GM10266 (cell line): ENCODE measurements at regions not wholly inside any gene's neighbourhood (a gene's known extent, or its start where the extent isn't known, plus 50 kb on each side); places are given as distances from the start of the nearest gene placed in this dataset.

Experiments
- DNase-seq: peaks from one replicate; pipeline ENCODE4 v3.0.0; 2012; ENCODE audit errors: extremely low spot score
- TF ChIP-seq, protein P1 (sequence below): IDR thresholded peaks from 2 replicates; pipeline ENCODE4 v1.5.1; 2012; ENCODE audit warnings: mild to moderate bottlenecking, low read depth; ENCODE audit not compliant: control insufficient read depth, insufficient read depth; ENCODE audit errors: missing control alignments

DNA sequence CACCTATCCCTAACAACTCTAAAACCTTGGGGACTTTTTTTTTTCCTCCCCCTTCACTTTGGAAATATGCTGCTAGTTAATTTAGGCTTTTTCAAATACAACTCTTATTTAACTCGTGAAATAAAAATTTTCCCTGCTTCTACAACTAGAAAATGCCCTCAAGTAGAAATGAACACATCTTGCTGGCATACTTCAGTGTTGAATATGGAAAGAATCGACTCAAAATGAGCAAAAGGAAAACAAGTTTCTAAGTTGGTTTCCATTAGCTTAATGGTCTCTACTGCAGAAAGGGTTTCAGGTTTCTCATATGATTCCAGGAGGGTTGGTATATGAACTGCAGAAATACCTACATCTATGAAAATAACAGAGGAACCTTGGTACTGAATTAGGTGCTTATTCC lies 118.3 kb upstream of the TMTC1 start:
- TF ChIP-seq, protein P1, sequence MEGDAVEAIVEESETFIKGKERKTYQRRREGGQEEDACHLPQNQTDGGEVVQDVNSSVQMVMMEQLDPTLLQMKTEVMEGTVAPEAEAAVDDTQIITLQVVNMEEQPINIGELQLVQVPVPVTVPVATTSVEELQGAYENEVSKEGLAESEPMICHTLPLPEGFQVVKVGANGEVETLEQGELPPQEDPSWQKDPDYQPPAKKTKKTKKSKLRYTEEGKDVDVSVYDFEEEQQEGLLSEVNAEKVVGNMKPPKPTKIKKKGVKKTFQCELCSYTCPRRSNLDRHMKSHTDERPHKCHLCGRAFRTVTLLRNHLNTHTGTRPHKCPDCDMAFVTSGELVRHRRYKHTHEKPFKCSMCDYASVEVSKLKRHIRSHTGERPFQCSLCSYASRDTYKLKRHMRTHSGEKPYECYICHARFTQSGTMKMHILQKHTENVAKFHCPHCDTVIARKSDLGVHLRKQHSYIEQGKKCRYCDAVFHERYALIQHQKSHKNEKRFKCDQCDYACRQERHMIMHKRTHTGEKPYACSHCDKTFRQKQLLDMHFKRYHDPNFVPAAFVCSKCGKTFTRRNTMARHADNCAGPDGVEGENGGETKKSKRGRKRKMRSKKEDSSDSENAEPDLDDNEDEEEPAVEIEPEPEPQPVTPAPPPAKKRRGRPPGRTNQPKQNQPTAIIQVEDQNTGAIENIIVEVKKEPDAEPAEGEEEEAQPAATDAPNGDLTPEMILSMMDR, result no peak
- DNase-seq, result no peak

DNA sequence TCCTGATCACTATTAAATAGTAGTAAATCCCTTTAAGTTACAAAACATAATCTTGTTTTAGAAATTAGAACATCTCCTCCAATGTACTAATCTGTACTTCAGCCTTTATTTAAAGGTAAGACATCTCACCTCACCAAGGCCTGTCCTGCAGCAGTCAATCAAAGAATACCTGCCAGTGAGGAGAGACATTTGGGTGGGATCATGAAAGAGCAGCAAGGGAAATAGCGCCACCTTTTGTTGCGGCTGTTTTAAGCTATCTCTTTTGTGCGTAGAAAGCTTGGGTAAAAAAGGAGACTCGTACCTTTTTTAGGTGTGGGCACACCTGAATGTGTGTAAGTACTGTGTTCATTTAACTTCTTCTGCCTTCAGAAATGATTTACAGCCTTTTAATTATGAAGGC lies 117.8 kb upstream of the TMTC1 start:
- no peak for DNase-seq
- TF ChIP-seq, protein P1, result no peak

DNA sequence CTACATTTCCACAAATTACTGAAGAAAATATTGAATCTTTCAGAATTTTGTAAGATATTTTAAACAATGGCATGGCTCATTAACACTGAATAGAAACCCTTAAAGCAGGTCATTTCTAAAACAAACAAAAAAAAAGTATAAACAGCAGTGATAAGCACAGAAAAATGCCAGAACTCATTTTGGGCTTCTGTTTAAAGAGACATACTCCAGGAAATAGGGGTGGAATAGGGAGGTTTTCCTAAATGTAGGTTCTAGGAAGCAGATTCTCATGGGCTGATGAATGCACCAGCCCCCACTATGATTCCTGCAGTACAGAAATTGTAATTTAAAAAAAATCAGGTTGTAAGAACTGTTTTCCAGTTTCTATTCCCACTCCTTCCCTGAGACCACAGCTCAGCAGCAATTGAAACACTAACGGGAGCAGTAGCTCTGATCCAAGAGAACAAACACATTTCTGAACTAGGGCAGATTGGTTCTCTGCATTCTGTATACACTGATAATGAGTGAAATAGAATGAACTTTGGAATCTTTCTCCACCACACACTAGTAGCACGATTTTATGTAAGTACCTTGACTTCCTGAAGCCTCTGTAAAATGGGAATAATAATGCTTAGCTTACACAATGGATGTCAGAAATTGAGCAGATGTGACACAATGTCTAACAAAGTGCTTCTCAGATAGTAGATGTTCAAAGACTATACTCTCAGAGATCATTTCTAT lies 115.6 kb upstream of the TMTC1 start:
- TF ChIP-seq, protein P1, result no peak
- no peak for DNase-seq

DNA sequence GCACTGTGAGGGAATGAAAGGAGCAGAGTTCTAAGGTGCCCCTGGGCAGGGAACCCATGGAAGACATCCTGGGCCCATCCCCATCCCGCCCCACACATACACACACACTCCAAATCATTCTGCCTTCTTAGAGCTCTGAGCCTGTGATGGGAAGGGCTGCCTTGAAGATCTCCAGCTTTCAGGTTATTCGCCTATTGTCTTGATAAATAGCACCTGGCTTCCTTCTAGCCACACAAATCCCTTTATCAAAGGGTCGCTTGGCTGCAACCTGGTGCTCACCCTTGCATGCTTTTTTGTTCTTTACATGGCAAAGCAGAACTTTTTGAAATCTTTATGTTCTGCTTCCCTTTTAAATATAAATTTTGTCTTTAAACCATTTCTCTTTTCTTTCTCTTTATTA lies 112.2 kb upstream of the TMTC1 start:
- TF ChIP-seq, protein P1, result no peak
- no peak for DNase-seq

DNA sequence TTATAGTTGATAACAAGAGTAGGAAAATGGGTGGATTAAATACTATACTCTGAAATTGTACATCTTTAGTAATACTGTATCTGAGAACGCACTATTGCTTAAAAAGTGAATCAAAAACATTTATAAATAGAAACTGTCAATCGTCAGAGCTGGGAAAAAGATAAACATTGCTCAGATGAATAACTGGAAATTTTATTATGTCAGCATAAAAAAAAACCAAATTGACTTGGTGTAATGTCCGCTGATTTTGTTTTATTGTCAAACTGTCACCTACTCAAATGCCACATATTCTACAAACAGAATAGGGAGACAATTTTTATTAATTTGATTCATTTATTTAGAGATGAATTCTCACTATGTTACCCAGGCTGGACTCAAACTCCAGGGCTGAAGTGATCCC lies 109.3 kb upstream of the TMTC1 start:
- TF ChIP-seq, protein P1, result no peak
- no peak for DNase-seq

DNA sequence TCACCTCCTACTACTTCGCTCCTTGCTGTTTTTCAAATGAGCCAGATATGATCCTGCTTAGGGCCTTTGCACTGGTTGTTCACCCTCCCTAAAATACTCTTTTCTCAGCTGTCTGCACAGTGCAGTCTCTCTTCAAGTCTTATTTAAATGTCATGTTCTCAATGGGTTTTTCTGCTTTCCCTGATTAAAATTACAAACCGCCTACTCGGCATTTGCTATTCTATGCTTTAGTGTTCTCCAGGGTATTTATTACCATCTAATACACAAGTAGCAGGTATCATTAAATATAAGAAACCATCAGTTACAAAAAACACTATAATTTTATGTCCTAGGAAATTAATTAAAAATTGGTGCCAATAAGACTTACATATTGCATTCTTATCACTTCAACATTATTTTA lies 108.0 kb upstream of the TMTC1 start:
- TF ChIP-seq, protein P1, result no peak
- DNase-seq, result no peak

DNA sequence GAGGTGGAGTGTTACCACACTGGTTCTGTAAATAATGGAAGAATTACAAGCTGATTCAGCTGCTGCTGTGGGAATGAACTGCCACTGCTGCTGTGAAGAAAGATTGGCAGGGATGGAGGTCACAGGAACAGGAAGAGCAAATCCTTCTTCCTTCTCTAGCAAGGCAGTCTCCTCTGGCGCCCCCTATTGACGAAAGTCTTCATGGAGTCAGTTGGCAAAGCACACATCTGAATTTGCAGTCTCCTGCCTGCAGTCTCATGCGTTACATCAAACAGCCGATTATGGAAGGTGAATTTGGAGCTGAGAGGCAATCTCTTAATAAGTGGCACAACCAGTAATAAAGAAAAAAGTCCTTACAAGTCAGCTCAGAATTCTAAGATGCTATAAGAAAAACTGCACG lies 106.0 kb upstream of the TMTC1 start:
- no peak for DNase-seq
- TF ChIP-seq, protein P1, result peak; percentile 42
